Central memory CD8-positive, alpha-beta T cell (primary cell): ENCODE measurements at regions not wholly inside any gene's neighbourhood (a gene's known extent, or its start where the extent isn't known, plus 50 kb on each side); places are given as distances from the start of the nearest gene placed in this dataset.

Experiments used
- ATAC-seq: fragments of 150-1000 bp; cut with Tn5 transposase; replicated peaks from 2 replicates; pipeline ENCODE4 v1.10.0; 2022; ENCODE audit warnings: mild to moderate bottlenecking, moderate FRiP score, moderate number of reproducible peaks; ENCODE audit not compliant: poor library complexity, severe bottlenecking; ENCODE audit errors: extremely low read depth
- DNase-seq, 2 donors: peaks; one replicate each; pipeline ENCODE4 v3.0.0; 2021; ENCODE audit warnings: low spot score in 2 of 2
- H3K27ac Mint-ChIP-seq: one replicate; pipeline ENCODE4 v1.8.0; 2022; ENCODE audit warnings: low read depth, mild to moderate bottlenecking, moderate library complexity, mixed read lengths
- H3K27me3 Mint-ChIP-seq: one replicate; pipeline ENCODE4 v1.8.0; 2022; ENCODE audit warnings: mixed read lengths
- H3K36me3 Mint-ChIP-seq: one replicate; pipeline ENCODE4 v1.8.0; 2022; ENCODE audit warnings: mild to moderate bottlenecking, moderate library complexity, mixed read lengths; ENCODE audit not compliant: insufficient read depth
- H3K4me1 Mint-ChIP-seq: one replicate; pipeline ENCODE4 v1.8.0; 2022; ENCODE audit warnings: mixed read lengths
- H3K4me3 Mint-ChIP-seq: one replicate; pipeline ENCODE4 v1.8.0; 2022; ENCODE audit warnings: mild to moderate bottlenecking, moderate library complexity, mixed read lengths
- H3K9me3 Mint-ChIP-seq: one replicate; pipeline ENCODE4 v1.8.0; 2022; ENCODE audit warnings: mixed read lengths

DNA sequence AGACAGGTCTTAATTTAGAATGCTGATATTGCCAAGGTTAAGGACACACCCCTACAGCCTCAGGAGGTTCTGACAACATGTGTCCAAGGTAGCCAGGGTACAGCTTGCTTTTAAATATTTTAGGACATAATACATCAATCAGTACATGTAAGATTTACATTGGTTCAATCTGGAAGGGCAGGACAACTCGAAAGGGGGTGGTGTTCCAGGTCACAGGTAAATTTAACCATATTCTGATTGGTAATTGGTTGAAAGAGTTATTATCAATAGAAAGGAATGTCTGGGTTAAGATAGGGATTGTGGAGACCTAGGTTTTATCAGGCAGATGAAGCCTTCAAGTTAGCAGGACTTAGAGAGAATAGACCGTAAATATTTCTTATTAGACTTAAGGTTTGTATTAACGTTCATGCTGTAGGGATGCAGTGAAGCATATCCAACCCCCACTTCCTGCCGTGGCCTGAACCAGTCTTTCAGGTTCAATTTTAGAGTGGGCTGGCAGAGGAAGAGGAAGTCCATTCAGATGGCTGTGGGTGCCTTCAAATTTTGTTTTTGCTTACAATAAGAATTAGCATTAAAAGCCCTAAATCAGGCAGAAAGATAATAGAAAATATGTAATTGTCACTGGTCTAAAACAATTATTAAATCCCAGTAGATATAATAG, 136.5 kb upstream of the GALNTL6 start:
- Mint-ChIP-seq H3K4me1 (no peaks in the 10 kb centered on the region), H3K27me3 (no peaks in the 10 kb centered on the region), H3K36me3 (no peaks in the 10 kb centered on the region), H3K27ac (no peak overlapping the region), H3K9me3 (peaks cover 6% of the 10 kb centered on the region), H3K4me3 (no peak overlapping the region)
- no peak for DNase-seq
- ATAC-seq = no peak

DNA sequence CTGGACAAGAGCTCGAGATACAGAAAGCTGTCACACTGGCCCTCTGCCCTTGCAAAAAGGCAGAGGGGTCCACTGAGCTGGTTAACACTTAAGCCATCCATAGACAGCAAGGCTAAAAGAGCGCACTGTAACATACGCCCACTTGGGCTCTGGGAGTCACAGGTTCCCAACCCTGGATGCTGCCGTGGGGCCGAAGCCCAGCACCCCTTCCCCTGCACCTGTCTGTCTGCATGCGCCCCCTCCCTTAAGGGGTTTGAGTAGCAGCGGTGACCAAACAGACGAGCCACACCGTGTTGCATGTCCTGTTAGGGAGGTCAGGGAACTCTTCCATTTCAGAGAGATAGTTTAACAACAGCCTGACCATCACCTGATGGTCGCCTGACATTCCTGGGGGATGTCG, 138.4 kb upstream of the GALNTL6 start:
- Mint-ChIP-seq H3K27ac (no peak overlapping the region), H3K9me3 (no peaks in the 10 kb centered on the region), H3K27me3 (no peaks in the 10 kb centered on the region), H3K36me3 (no peaks in the 10 kb centered on the region), H3K4me1 (no peaks in the 10 kb centered on the region), H3K4me3 (no peak overlapping the region)
- DNase-seq = no peak
- no peak for ATAC-seq

DNA sequence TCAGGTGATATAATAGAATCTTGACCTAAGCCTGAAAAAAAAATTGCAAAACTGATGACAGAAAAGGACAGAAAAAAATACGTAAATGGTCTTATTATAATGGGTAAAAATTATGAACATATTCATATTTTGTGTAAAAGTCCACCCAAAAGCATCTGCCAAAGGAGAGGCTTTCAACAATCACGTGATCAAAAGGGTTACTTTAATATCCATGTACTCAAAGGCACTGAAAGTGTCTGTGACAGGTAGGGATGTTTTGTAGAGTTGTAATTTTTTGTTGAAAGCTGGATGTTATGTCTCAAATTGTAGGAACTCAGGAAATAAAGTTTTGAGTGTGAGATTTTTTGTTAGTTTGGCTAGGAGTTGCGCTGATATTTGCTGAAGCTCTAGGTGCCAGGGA, 144.8 kb upstream of the GALNTL6 start:
- no peaks in the 10 kb centered on the region for H3K36me3 Mint-ChIP-seq
- H3K27me3 Mint-ChIP-seq = no peaks in the 10 kb centered on the region
- H3K4me3 Mint-ChIP-seq = no peak overlapping the region
- DNase-seq = no peak
- no peaks in the 10 kb centered on the region for H3K4me1 Mint-ChIP-seq
- no peak overlapping the region for H3K27ac Mint-ChIP-seq
- ATAC-seq = no peak
- peaks cover 12% of the 10 kb centered on the region for H3K9me3 Mint-ChIP-seq

DNA sequence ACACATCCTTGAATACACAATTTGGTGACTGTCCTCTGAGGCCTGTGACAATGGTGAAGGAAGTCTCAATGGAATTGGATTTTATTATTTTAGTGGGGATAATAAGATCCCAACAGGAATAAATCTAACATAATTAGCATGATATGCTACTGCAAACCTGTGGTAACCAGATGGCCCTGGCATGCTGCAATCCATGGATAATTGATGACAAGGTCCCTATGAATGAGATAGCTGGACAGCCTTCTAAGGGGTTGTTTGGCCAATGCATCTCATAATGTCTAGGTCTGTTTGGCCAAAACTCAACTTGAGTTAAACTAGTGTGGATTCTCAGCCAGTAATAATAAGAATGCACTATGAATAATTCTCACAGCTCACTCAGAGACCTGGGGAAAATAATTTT, 145.3 kb upstream of the GALNTL6 start:
- H3K36me3 Mint-ChIP-seq = no peaks in the 10 kb centered on the region
- H3K27ac Mint-ChIP-seq = no peak overlapping the region
- H3K27me3 Mint-ChIP-seq = no peaks in the 10 kb centered on the region
- DNase-seq (no peak), ATAC-seq (no peak)
- no peaks in the 10 kb centered on the region for H3K4me1 Mint-ChIP-seq
- H3K4me3 Mint-ChIP-seq = no peak overlapping the region
- peaks cover 17% of the 10 kb centered on the region for H3K9me3 Mint-ChIP-seq

DNA sequence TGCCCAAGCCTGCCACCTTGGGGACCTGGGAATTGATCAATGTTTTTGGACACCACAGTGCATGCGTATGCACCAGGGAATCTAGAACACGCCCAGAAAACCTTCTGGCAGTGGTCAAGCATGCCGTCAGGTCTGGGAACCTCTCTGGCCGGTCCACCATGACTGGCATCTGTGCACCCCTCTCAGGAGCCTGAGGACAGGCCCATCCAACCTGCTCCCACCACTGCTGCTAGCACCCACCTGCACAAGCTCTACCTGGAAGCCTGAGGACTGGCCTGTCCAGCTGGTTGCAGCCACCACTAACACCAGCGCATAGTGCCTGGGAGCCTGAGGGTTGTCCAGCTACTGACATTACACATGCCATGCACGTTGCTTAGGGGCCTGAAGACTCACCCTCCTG, 162.1 kb upstream of the GALNTL6 start:
- Mint-ChIP-seq H3K27me3 (no peaks in the 10 kb centered on the region), H3K36me3 (peaks cover 2% of the 10 kb centered on the region), H3K9me3 (peaks cover 16% of the 10 kb centered on the region), H3K4me1 (no peaks in the 10 kb centered on the region), H3K27ac (no peak overlapping the region), H3K4me3 (no peak overlapping the region)
- DNase-seq (no peak), ATAC-seq (peak; percentile 28)

DNA sequence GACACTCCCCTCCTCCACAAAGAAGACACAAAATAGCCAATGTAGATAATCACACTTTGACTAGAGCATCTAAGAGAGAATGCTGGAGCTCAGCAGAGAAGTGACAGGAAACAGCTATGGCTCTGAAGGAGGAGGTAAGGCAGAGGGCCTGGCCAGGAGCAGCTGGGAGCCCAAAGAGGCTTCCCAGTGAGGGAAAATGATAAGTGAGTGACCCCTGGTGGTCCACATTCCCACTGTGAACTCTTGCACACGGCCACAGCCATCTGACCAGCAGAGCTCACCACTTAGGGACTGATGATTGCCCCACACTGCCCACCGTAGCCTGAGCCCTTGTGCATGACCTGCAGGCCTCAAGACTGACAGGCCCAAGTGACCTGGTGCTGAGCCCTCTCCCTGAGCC, 162.7 kb upstream of the GALNTL6 start:
- H3K4me3 Mint-ChIP-seq = no peak overlapping the region
- DNase-seq (no peak), ATAC-seq (no peak)
- no peak overlapping the region for H3K27ac Mint-ChIP-seq
- H3K9me3 Mint-ChIP-seq = peaks cover 16% of the 10 kb centered on the region
- peaks cover 2% of the 10 kb centered on the region for H3K36me3 Mint-ChIP-seq
- H3K27me3 Mint-ChIP-seq = no peaks in the 10 kb centered on the region
- H3K4me1 Mint-ChIP-seq = no peaks in the 10 kb centered on the region

DNA sequence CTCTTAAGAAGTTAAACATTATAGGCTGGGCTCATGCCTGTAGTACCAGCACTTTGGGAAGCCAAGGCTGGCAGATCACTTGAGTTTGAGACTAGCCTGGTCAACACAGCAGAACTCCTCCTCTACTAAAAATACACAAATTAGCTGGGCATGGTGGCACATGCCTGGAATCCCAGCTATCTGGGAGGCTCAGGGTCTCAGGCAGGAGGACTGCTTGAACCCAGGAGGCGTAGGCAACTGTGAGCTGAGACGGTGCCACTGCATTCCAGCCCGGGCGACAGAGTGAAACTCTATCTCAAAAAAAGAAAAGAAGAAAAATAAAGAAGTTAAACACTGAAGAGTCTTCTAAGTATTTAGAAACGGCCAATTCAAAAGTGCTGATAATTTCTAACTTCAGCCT, 164.3 kb upstream of the GALNTL6 start:
- H3K36me3 Mint-ChIP-seq = no peaks in the 10 kb centered on the region
- no peaks in the 10 kb centered on the region for H3K27me3 Mint-ChIP-seq
- no peak overlapping the region for H3K4me3 Mint-ChIP-seq
- ATAC-seq (no peak), DNase-seq (no peak)
- no peak overlapping the region for H3K27ac Mint-ChIP-seq
- no peaks in the 10 kb centered on the region for H3K4me1 Mint-ChIP-seq
- H3K9me3 Mint-ChIP-seq = peaks cover 9% of the 10 kb centered on the region

DNA sequence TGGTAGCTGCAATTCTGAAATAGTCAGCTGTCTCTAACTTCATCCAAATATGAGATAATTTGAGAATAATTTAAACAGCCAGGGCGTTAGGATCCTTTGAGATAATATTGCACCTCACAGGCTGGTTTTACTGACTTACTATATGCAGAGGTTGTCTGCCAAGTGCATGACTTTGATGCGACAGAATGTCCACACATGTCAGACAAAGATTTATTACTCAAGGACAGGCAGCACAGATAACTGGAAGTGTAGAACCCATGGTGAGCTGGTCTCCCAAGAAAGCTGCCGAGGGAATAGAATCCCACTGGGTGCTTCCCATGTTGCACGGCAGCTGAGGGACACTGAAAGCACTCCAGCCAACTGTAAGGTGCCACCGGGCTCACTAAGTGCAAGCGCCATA, 166.2 kb upstream of the GALNTL6 start:
- H3K9me3 Mint-ChIP-seq = peaks cover 6% of the 10 kb centered on the region
- no peaks in the 10 kb centered on the region for H3K36me3 Mint-ChIP-seq
- H3K4me1 Mint-ChIP-seq = no peaks in the 10 kb centered on the region
- no peaks in the 10 kb centered on the region for H3K27me3 Mint-ChIP-seq
- ATAC-seq (no peak), DNase-seq (no peak)
- H3K4me3 Mint-ChIP-seq = no peak overlapping the region
- no peak overlapping the region for H3K27ac Mint-ChIP-seq

DNA sequence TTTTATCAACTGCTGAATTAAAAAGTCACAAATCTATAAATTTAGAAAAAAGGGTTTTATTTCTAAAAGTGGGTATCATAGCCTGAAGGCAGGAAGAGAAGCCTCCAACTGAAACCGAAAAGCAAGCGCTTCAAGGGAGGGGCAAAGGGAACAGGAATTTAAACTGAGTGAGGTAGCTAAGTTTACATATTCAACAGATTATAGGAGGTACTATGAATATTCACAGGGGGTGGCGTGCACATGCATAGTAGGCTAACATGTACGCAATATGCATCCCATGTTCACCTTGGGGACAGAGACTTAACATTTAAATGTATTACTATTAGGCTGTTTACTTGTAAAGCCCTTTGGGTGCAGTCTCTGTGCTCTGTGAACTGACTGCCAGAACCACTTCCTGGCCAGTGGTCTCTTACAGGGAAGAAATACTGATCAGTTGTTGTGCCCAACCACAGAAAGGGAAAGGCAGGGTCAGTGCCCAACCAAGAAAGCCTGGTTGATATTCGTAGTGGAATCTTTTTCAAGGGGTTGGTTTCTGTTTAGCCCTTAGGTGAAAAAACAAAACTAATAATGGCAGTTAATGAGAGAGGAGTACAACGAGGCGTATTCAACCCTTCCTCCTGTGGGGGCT, 168.7 kb upstream of the GALNTL6 start:
- H3K9me3 Mint-ChIP-seq = peaks cover 11% of the 10 kb centered on the region
- H3K27me3 Mint-ChIP-seq = no peaks in the 10 kb centered on the region
- no peaks in the 10 kb centered on the region for H3K36me3 Mint-ChIP-seq
- H3K4me3 Mint-ChIP-seq = no peak overlapping the region
- ATAC-seq (no peak), DNase-seq (no peak)
- no peak overlapping the region for H3K27ac Mint-ChIP-seq
- no peaks in the 10 kb centered on the region for H3K4me1 Mint-ChIP-seq

DNA sequence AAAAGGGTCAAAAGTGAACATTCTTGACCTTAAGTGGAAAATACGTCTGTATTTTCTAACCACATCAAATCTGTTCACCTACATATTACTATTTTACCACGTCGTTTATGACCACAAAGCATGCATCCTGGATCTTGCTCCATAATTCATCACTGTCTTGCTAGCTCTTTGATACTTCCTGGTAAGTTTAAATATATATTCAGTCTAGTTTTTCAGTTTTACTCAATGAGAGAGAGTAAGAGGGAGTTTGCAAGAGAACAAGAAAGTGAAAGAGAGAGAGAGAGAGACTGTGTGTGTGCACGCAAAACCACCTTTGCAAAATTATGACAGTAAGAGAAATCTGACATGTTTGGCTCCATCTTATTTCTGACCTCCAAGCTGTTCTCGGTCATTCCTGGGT, 173.7 kb upstream of the GALNTL6 start:
- Mint-ChIP-seq H3K27me3 (no peaks in the 10 kb centered on the region), H3K27ac (no peak overlapping the region), H3K4me3 (no peak overlapping the region), H3K4me1 (no peaks in the 10 kb centered on the region), H3K36me3 (no peaks in the 10 kb centered on the region), H3K9me3 (peaks cover 14% of the 10 kb centered on the region)
- DNase-seq = no peak
- no peak for ATAC-seq

DNA sequence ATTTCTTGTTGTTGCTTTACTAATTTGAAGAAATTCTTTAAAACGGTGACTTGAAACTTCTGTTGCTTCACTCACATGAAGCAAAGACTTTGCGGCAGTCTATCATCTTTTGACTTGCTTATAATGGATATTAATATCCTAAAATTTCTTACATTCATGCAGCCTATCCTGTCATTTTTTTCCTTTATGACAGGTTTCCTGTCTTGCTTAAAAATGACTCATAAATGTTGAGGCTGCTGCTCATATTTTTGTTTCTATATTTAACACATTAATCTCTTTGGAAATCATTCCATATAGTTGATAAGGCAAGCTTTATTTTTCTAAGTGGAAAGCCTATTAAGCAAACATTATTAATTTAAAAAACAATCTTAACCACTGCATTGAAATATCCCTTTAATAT, 176.6 kb upstream of the GALNTL6 start:
- H3K27me3 Mint-ChIP-seq = no peaks in the 10 kb centered on the region
- no peaks in the 10 kb centered on the region for H3K4me1 Mint-ChIP-seq
- no peaks in the 10 kb centered on the region for H3K36me3 Mint-ChIP-seq
- H3K27ac Mint-ChIP-seq = no peak overlapping the region
- peaks cover 25% of the 10 kb centered on the region for H3K9me3 Mint-ChIP-seq
- DNase-seq (no peak), ATAC-seq (no peak)
- no peak overlapping the region for H3K4me3 Mint-ChIP-seq

DNA sequence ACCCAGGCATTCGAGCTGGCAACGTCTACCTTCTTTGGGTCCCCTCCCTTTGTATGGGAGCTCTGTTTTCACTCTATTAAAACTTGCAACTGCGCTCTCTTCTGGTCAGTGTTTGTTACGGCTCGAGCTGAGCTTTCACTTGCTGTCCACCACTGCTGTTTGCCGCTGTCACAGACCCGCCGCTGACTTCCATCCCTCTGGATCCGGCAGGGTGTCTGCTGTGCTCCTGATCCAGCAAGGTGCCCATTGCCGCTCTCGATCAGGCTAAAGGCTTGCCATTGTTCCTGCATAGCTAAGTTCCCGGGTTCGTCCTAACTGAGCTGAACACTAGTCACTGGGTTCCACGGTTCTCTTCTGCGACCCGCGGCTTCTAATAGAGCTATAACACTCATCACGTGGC, 183.5 kb upstream of the GALNTL6 start:
- no peaks in the 10 kb centered on the region for H3K36me3 Mint-ChIP-seq
- no peaks in the 10 kb centered on the region for H3K27me3 Mint-ChIP-seq
- ATAC-seq = no peak
- H3K4me1 Mint-ChIP-seq = no peaks in the 10 kb centered on the region
- no peak for DNase-seq
- H3K27ac Mint-ChIP-seq = no peak overlapping the region
- peaks cover 18% of the 10 kb centered on the region for H3K9me3 Mint-ChIP-seq
- H3K4me3 Mint-ChIP-seq = no peak overlapping the region

DNA sequence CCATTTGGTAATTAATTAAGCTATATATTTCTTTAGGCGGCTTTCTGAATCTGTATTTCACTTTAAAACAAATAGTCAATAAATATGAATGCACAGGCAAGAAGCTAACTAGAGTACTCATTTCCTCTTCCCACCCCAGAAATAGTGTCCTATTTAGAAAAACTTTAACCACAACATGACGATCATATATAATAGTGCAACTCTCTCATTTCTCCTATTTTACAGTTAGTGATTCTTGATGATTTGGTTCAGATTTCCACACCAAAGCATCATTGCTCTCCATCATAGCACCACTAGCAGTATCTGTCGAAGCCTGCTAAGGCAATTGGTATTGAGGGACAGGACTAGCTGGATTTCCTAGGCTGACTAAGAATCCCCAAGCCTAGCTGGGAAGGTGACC, 184.0 kb upstream of the GALNTL6 start:
- ATAC-seq = no peak
- no peaks in the 10 kb centered on the region for H3K4me1 Mint-ChIP-seq
- H3K9me3 Mint-ChIP-seq = peaks cover 13% of the 10 kb centered on the region
- DNase-seq = no peak
- H3K36me3 Mint-ChIP-seq = no peaks in the 10 kb centered on the region
- H3K27me3 Mint-ChIP-seq = no peaks in the 10 kb centered on the region
- no peak overlapping the region for H3K4me3 Mint-ChIP-seq
- no peak overlapping the region for H3K27ac Mint-ChIP-seq
